HFFc6 (cell line): ENCODE measurements at regions not wholly inside any gene's neighbourhood (a gene's known extent, or its start where the extent isn't known, plus 50 kb on each side); places are given as distances from the start of the nearest gene placed in this dataset.

Experiments
- DNase-seq: peaks from one replicate; pipeline ENCODE4 v3.0.0-alpha.2; 2018
- H3K27ac Mint-ChIP-seq: 2 replicates; pipeline ENCODE4 v1.8.0; 2020; ENCODE audit warnings: mild to moderate bottlenecking, mixed read lengths
- H3K27me3 Mint-ChIP-seq: 2 replicates; pipeline ENCODE4 v1.8.0; 2021; ENCODE audit warnings: mild to moderate bottlenecking, moderate library complexity, mixed read lengths; ENCODE audit not compliant: insufficient read depth
- H3K36me3 Mint-ChIP-seq: 2 replicates; pipeline ENCODE4 v1.8.0; 2021; ENCODE audit warnings: low read depth, mixed read lengths
- H3K4me1 Mint-ChIP-seq: 2 replicates; pipeline ENCODE4 v1.8.0; 2020; ENCODE audit warnings: low read depth, mixed read lengths
- H3K4me3 Mint-ChIP-seq: 2 replicates; pipeline ENCODE4 v1.8.0; 2020; ENCODE audit warnings: mild to moderate bottlenecking, moderate library complexity, mixed read lengths
- H3K9me3 Mint-ChIP-seq: 2 replicates; pipeline ENCODE4 v1.8.0; 2020; ENCODE audit warnings: mild to moderate bottlenecking, mixed read lengths
- CTCF ChIP-seq: fragments of 200-600 bp; sonication (generic); IDR thresholded peaks from 2 replicates; pipeline ENCODE4 v1.5.0; 2021; ENCODE audit warnings: antibody characterized with exemption, mild to moderate bottlenecking

GRCh38 chr4:62470421-62470983 lies 1270.4 kb downstream of the ADGRL3 start:
- Mint-ChIP-seq H3K4me3 (no peak overlapping the region), H3K27ac (no peak overlapping the region), H3K27me3 (no peaks in the 10 kb centered on the region; the same call in none of the 2 replicates), H3K36me3 (no peaks in the 10 kb centered on the region), H3K9me3 (peaks cover 12% of the 10 kb centered on the region), H3K4me1 (no peaks in the 10 kb centered on the region)
- DNase-seq: no peak
- TF ChIP-seq CTCF: no peak

GRCh38 chr4:62470020-62470419 lies 1269.9 kb downstream of the ADGRL3 start:
- peaks cover 17% of the 10 kb centered on the region for H3K9me3 Mint-ChIP-seq
- no peaks in the 10 kb centered on the region for H3K4me1 Mint-ChIP-seq
- H3K27me3 Mint-ChIP-seq: no peaks in the 10 kb centered on the region; the same call in none of the 2 replicates
- no peak overlapping the region for H3K27ac Mint-ChIP-seq
- no peak for DNase-seq
- H3K4me3 Mint-ChIP-seq: no peak overlapping the region
- no peak for TF ChIP-seq CTCF
- H3K36me3 Mint-ChIP-seq: no peaks in the 10 kb centered on the region

DNA sequence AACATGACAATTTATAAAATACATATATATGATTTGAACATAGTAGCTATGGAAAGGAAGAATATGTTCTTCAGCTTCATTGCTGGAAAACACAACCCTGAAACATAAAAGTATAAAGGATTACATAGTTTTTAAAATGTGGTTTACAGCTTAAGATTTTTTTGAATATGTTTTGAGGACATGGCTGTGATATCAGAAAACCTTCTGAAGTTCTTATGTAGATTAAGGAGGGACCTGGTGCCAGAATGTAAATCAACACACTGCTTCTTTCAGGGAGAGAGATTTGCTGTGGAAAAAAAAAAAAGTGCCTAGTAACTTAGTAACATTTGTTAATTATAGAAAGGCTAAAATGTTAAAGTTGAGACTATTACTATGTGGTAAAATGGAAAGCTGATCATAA lies 1261.8 kb downstream of the ADGRL3 start:
- H3K4me1 Mint-ChIP-seq: no peaks in the 10 kb centered on the region
- no peaks in the 10 kb centered on the region for H3K36me3 Mint-ChIP-seq
- peaks cover 31% of the 10 kb centered on the region for H3K9me3 Mint-ChIP-seq
- DNase-seq: no peak
- H3K27me3 Mint-ChIP-seq: no peaks in the 10 kb centered on the region
- H3K27ac Mint-ChIP-seq: no peak overlapping the region
- TF ChIP-seq CTCF: no peak
- no peak overlapping the region for H3K4me3 Mint-ChIP-seq

DNA sequence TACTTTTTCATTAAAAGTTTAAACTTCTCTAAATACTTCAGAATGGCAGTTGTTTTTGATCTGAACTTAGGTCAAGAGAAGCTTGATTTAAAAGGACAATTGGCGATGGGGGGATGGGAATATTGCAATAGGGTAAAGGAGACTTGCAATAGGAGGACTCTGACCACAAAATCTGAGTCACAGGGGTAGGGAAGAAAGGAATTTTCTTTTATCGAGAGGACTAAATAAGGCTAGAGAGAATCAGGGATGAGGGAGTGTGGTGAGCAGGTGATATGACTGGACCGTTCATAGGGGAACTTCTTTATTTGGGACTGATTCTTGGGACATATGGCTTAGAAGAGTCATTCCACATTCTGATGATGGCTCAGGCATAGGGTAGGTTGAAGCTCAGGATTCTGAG lies 1260.2 kb downstream of the ADGRL3 start:
- Mint-ChIP-seq H3K27me3 (no peaks in the 10 kb centered on the region), H3K4me1 (no peaks in the 10 kb centered on the region), H3K27ac (no peak overlapping the region), H3K4me3 (no peak overlapping the region), H3K9me3 (peaks cover 31% of the 10 kb centered on the region), H3K36me3 (no peaks in the 10 kb centered on the region)
- DNase-seq: no peak
- no peak for TF ChIP-seq CTCF

DNA sequence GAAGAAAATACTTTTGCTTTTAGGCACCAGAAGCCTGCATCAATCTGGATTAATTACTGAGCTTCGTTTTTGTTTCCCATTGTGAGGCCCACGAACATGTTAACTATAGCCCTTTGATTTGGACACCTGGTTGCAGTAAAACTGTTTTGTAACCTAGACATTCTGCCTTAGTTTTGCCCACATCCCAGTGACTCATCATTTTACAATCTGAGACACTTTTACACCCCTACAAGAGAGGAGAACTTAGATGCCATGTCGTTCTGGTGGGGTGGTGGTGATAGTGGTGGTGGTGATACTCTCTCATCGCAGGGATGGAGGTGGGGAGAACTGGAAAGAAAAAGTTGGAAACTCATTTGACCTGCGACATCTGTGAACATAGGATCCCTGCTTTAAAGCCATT lies 1257.2 kb downstream of the ADGRL3 start:
- H3K4me3 Mint-ChIP-seq: no peak overlapping the region
- no peak for DNase-seq
- H3K36me3 Mint-ChIP-seq: no peaks in the 10 kb centered on the region
- H3K27me3 Mint-ChIP-seq: no peaks in the 10 kb centered on the region
- H3K27ac Mint-ChIP-seq: no peak overlapping the region
- H3K9me3 Mint-ChIP-seq: peaks cover 27% of the 10 kb centered on the region
- no peaks in the 10 kb centered on the region for H3K4me1 Mint-ChIP-seq
- TF ChIP-seq CTCF: no peak

- DNase-seq: no peak
- Mint-ChIP-seq H3K9me3 (peaks cover 27% of the 10 kb centered on the region), H3K27ac (no peak overlapping the region), H3K4me1 (no peaks in the 10 kb centered on the region), H3K4me3 (no peak overlapping the region), H3K27me3 (no peaks in the 10 kb centered on the region), H3K36me3 (no peaks in the 10 kb centered on the region)
- TF ChIP-seq CTCF: no peak
These were observed 1255.7 kb downstream of the ADGRL3 start for GRCh38 chr4:62455871-62456270.
